ENCODE measurements at regions not wholly inside any gene's neighbourhood (a gene's known extent, or its start where the extent isn't known, plus 50 kb on each side); places are given as distances from the start of the nearest gene placed in this dataset.

DNA sequence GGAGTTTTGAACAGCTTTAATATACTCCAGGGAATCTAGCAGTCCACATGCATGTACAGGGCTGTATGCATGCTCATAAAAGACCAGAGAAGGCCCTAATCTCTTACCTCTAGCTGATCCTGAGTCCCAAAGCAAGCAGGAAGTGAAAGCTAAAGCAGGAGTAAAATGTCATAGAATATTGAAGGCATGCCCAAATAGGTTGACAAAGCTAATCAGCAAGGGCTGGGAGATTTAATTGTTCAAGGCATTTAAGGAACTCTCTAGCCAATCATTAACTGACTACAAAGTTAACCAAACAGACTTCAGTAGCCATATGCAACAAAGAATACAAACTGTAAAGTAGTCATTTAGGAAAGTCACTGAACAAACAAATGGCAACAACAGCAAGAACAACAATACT is 85.8 kb upstream of the KBTBD8 start:
- TF ChIP-seq POLR2AphosphoS5 (IDR thresholded peaks at IDR 0.05; ENCODE audit: insufficient read depth in 1 of 2, low read depth in 1 of 2), result no peak
- TF ChIP-seq, protein P1, sequence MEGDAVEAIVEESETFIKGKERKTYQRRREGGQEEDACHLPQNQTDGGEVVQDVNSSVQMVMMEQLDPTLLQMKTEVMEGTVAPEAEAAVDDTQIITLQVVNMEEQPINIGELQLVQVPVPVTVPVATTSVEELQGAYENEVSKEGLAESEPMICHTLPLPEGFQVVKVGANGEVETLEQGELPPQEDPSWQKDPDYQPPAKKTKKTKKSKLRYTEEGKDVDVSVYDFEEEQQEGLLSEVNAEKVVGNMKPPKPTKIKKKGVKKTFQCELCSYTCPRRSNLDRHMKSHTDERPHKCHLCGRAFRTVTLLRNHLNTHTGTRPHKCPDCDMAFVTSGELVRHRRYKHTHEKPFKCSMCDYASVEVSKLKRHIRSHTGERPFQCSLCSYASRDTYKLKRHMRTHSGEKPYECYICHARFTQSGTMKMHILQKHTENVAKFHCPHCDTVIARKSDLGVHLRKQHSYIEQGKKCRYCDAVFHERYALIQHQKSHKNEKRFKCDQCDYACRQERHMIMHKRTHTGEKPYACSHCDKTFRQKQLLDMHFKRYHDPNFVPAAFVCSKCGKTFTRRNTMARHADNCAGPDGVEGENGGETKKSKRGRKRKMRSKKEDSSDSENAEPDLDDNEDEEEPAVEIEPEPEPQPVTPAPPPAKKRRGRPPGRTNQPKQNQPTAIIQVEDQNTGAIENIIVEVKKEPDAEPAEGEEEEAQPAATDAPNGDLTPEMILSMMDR (IDR thresholded peaks at IDR 0.05), result no peak
